KOPT-K1 (cell line): ENCODE measurements at regions not wholly inside any gene's neighbourhood (a gene's known extent, or its start where the extent isn't known, plus 50 kb on each side); places are given as distances from the start of the nearest gene placed in this dataset.
"Not testable (repeated sequence)": the region's sequence is repeated elsewhere in the genome, so short reads cannot be mapped to it uniquely, and the experiment has no call there.

ENCODE experiments used
- H3K27ac ChIP-seq: fragments of 200-600 bp; sonication (generic); 2 replicates; pipeline ENCODE4 v1.5.1; 2016; ENCODE audit warnings: antibody characterized with exemption, mild to moderate bottlenecking, low read depth, low read length; ENCODE audit not compliant: poor library complexity, severe bottlenecking
- H3K36me3 ChIP-seq: fragments of 200-600 bp; sonication (generic); 2 replicates; pipeline ENCODE4 v1.5.1; 2017; ENCODE audit warnings: antibody characterized with exemption, mild to moderate bottlenecking, low read length, moderate library complexity; ENCODE audit not compliant: insufficient read depth
- H3K9me3 ChIP-seq: fragments of 200-600 bp; sonication (generic); 2 replicates; pipeline ENCODE4 v1.5.1; 2017; ENCODE audit warnings: antibody characterized with exemption, low read length, mild to moderate bottlenecking; ENCODE audit not compliant: insufficient read depth, poor library complexity, severe bottlenecking

DNA sequence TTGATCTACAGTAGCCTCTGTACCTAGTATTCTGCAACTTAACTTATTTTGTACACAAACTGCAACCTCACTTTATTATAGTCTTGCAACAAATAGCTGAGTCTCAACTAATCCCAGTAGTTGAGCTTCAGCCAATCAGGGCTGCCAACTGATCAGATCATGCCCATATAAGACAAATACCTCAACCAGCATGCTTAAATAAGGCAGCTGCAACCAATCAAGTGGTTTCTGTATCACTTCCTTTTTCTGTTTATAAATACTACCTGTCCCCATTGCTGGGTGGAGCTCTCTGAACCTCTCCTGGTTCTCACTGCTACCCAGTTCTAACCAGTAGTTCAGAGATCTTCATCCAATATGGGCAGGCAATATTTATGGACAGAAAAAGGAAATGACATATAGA lies 248.5 kb upstream of the FBXO33 start:
- H3K27ac ChIP-seq = no peak overlapping the region
- no peaks in the 10 kb centered on the region for H3K36me3 ChIP-seq
- H3K9me3 ChIP-seq = no peaks in the 10 kb centered on the region

DNA sequence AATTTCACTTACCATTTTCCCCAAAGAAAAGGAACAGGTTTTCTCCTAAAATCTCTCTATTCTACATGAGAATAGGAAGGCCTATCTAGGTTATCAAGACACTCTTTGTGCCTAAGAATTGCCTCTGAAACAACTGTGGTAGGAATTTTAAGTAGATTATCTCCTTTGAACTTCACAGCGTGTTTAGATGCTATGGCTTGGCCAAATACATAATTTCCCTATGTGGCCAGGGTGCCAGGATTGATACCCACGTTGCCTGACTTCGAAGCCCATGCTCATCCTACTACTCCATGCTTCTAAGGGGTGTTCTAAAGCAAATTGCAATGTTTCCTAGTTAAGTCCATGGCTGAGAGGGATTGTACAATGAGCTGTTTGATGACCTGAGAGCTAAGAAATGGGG lies 241.5 kb upstream of the FBXO33 start:
- no peaks in the 10 kb centered on the region for H3K9me3 ChIP-seq
- no peaks in the 10 kb centered on the region for H3K36me3 ChIP-seq
- H3K27ac ChIP-seq = no peak overlapping the region

DNA sequence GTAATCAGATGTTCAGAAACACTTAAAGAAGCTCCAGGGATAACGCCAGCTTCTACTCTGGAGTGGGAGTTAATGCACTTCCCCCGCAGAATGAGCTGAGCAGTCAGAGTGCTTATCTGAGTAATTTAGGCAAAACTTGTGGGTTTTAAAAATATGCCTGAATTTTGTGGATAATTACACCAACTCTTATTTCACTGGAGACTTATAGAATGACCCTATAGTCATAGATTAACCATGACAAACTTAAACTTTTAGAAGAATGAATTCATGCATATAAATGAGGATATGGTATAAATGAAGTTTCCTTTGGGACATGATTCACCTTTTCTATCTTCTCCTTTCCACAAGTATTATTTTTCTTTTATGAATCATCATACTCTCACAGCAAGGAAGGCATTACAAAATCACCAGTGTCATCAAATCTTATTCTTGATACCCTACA lies 241.1 kb upstream of the FBXO33 start:
- H3K27ac ChIP-seq = no peak overlapping the region
- H3K36me3 ChIP-seq = no peaks in the 10 kb centered on the region

DNA sequence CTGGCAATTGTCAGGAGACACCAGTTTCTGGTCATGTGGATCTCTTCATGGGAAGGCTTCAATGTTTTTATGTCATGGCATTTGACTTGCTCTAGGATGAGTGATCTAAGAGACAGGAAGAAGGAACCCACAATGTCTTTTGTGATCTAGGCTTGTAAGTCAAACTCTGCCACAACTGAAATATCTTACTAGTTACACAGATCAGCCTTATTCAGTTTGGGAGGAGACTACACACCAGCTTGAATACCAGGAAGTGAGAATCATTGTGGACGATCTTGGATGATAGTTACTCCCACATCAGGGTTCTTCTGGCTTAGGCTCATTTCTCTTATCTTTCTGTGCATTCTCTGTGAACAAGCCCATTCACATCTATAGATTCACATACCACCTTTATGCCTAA lies 236.2 kb upstream of the FBXO33 start:
- H3K27ac ChIP-seq = no peak overlapping the region
- no peaks in the 10 kb centered on the region for H3K9me3 ChIP-seq
- no peaks in the 10 kb centered on the region for H3K36me3 ChIP-seq

More for the DNA sequence above, 241.1 kb upstream of the FBXO33 start:
- H3K9me3 ChIP-seq = no peaks in the 10 kb centered on the region

DNA sequence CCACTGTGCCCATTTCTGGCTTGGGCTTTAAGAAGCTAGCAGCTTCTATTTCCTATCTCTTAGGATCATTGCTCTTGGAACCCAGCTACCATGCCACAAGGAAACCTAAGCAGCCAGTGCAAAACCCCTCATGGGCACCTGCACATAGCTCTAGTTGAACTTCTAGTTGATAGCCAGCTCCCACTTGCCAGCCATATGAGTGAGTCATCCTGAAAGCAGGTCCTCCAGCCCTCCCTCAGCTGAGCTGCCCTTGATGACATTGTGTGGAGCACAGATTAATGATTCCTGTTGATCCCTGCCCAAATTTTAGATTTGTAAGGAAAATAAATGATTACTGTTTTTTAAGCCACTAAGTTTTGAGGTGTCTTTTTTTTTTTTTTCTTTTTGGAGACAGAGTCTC lies 234.2 kb upstream of the FBXO33 start:
- Histone ChIP-seq H3K27ac (no peak overlapping the region), H3K9me3 (no peaks in the 10 kb centered on the region), H3K36me3 (no peaks in the 10 kb centered on the region)

DNA sequence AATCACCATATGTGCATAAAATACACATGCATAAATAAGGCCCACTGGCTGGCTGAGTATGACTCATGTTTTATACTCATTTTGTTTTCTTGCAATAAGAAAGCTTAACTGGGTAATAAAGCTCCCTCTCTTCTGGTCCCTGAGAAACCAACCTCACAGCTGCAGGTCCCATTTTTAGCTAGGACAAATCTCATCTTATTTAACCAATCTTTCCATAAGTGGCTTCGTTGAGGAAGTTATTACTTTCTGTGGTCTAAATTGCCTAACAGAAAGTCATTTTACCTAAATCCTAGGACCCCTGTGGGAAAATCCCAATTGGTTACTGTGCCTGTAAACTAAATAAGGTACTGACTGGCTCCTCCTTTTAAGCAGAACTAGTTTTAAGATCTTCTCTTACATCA lies 232.8 kb upstream of the FBXO33 start:
- Histone ChIP-seq H3K9me3 (no peaks in the 10 kb centered on the region), H3K27ac (no peak overlapping the region), H3K36me3 (no peaks in the 10 kb centered on the region)

DNA sequence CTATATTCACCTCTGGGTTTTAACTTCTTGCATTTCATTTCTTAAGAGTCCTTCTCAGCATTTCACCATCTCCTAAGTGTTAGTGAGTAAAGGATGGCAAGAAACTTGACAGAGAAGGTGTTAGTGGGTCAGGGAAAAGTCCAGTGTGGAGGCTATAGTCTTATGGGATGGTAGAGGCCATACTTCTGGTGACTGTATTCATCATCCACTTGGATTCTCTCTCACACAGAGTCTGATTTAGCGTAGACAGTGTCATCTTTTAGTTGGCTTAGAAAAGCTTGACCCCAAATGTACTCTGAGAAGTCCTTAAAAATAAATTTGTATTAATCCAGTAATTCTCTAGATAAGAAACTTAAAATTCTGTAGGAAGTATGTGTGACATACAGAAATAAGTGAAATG lies 232.4 kb upstream of the FBXO33 start:
- Histone ChIP-seq H3K36me3 (no peaks in the 10 kb centered on the region), H3K27ac (no peak overlapping the region), H3K9me3 (no peaks in the 10 kb centered on the region)

DNA sequence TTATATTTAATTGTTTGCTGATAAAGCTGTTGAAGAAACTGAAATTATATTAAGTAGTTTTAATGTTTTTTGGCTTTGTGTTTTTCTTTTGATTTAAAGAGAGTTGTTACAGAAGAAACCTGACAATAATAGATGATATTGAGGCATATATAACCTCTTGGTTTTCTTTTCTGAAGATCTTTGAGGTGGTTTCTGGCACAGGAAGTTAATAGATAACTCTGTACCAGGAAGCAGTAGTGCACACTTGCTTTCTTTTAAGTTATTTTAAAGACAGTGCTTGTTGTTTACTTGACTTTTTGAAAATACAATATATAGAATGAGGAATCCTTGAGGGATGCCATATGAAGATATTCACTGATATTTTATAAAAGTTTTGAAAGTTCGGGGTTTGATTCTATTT lies 209.0 kb upstream of the FBXO33 start:
- no peaks in the 10 kb centered on the region for H3K9me3 ChIP-seq
- H3K27ac ChIP-seq = peak overlapping the region; percentile 43
- no peaks in the 10 kb centered on the region for H3K36me3 ChIP-seq

DNA sequence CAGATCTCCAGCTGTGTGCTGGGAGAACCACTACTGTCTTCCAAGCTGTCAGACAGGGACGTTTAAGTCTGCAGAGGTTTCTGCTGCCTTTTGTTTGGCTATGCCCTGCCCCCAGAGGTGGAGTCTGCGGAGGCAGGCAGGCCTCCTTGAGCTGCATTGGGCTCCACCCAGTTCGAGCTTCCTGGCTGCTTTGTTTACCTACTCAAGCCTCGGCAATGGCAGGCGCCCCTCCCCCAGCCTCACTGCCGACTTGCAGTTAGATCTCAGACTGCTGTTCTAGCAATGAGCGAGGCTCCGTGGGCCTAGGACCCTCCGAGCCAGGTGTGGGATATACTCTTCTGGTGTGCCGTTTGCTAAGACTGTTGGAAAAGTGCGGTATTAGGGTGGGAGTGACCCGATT lies 206.8 kb upstream of the FBXO33 start:
- H3K9me3 ChIP-seq, H3K36me3 ChIP-seq, H3K27ac ChIP-seq: not testable (repeated sequence)

DNA sequence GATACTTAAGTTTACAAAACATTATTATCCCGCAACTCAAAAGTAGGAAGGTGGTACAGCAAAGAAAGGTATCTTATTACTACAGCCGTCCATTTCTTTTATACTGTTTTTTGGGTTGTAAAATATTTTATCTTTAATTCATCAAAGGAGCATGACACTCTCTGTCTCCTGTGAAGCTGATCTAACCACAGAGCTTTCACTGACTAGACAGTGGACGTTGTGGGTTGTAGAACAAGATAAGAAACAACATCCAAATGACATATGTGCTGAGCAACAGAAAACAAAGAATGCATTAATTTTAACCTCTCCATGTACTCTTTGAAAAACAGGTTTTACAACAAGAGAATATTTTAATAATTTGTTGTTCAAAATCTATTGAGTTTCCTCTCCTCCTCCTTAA lies 195.9 kb upstream of the FBXO33 start:
- H3K27ac ChIP-seq = no peak overlapping the region
- H3K9me3 ChIP-seq = no peaks in the 10 kb centered on the region
- H3K36me3 ChIP-seq = no peaks in the 10 kb centered on the region

DNA sequence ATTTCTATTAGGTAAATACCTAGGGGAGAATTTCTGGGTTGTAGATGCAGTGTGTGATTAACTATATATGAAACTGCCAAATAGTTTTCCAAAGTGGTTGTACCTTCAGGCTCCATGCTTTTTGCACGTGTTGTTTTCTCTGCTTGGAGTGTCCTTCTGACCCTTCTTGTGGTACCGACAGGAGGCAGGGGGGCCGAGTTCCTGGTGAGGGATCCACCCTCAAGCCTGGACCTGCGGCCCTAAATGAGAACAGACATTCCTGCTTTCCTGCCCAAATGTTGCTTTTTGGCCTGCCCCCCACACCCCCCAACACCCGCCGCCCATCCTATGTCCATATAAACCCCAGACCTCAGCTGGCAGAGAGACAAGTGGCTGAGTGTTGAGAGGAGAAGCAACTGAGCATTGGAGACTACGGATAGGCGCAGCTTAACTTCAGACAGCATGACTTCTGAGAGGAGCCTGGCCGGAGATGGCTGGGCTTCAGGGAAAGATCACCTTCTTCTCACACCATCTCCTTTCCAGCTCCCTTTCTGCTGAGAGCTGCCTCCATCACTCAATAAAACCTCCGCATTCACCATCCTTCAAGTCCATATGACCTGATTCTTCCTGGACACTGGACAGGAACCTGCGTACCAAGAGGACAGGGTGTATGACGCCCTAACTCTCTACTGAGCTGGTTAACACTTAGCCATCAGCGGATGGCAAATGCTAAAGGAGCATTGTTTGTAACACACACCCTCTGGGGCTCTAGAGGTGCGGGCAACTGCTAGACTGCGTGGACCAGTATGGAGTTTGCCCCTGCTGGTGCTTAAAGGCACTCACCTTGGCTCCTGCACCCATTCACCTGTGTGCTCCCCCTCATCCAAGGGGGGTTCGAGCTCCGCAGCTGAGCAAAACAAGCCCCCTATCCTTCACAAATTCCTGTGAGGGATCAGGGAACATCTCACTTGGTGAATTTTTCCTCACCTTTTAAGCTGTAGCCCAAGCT lies 194.7 kb upstream of the FBXO33 start:
- H3K9me3 ChIP-seq = no peaks in the 10 kb centered on the region
- no peak overlapping the region for H3K27ac ChIP-seq
- no peaks in the 10 kb centered on the region for H3K36me3 ChIP-seq

DNA sequence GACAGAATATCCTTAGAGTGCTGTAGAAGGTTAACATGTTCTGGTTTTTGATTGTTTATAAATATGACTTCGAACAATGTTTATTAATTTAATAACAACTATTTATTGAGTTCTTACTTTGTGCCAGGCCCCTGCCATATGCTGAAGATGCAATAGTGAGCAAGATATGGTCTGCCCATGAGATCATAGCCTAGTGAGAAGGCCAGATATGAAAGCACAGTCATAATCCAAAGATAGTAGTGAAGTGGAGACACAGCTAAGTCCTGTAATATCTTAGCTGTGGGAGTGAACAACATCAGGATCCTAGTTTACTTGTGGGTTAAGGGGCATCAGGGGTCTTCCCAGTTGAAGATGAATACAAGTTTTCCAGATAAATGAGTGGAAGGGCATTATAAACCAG lies 189.4 kb upstream of the FBXO33 start:
- H3K27ac ChIP-seq = no peak overlapping the region
- H3K9me3 ChIP-seq = no peaks in the 10 kb centered on the region
- H3K36me3 ChIP-seq = no peaks in the 10 kb centered on the region

DNA sequence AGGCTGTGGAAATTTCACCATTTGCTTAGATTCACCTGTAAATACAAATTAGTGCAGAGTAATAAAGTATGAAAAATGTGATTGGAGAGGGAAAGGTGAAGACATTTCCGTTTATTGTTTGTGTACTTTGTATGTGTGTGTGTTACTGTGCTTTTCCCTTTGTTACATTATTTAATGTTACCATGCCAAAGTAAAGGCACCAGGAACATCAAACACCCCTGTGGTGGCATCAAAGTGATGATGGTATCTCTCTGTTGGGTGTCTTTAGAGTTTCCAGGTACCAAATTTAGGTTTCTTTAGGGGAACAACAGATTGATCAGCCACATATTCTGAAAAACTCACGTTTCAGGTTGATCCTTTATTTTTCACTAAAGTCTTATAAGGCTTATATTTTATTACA lies 189.0 kb upstream of the FBXO33 start:
- Histone ChIP-seq H3K9me3 (no peaks in the 10 kb centered on the region), H3K36me3 (no peaks in the 10 kb centered on the region), H3K27ac (no peak overlapping the region)

DNA sequence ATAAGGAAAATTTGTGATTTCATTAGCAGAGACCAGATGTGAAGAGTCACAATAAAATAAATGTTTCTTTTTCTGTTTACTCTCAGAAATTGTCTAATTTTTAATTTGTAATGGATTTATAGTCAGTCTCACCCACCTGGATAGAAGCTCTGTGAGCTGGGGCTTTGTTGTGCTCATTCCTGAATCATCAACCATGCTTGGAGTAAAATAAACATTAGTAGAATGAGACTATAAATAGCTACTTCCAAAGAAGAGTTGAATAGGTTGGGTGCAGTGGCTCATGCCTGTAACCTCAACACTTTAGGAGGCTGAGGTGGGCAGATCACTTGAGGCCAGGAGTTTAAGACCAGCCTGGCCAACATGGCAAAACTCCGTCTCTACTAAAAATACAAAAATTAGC lies 185.3 kb upstream of the FBXO33 start:
- Histone ChIP-seq H3K9me3 (no peaks in the 10 kb centered on the region), H3K27ac (no peak overlapping the region), H3K36me3 (no peaks in the 10 kb centered on the region)

DNA sequence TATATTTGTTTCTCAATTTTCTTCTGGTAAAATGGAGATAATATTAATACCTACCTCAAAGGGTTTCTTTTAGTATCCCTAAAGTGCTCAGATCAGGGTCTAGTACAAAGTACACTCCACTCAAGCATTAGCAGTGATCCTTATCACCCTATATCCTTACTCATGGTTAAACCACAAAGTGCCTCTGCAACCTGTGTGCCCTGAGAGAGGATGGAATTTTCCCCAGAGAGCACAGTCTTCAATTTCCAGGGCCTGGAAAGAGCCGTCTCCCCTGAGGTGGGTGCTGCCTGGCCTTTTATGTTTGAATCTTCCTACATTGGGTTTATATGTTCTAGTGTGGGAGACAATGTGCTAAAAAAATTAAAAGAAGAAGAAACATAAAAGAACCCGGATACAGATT lies 183.1 kb upstream of the FBXO33 start:
- Histone ChIP-seq H3K27ac (no peak overlapping the region), H3K36me3 (no peaks in the 10 kb centered on the region), H3K9me3 (no peaks in the 10 kb centered on the region)

DNA sequence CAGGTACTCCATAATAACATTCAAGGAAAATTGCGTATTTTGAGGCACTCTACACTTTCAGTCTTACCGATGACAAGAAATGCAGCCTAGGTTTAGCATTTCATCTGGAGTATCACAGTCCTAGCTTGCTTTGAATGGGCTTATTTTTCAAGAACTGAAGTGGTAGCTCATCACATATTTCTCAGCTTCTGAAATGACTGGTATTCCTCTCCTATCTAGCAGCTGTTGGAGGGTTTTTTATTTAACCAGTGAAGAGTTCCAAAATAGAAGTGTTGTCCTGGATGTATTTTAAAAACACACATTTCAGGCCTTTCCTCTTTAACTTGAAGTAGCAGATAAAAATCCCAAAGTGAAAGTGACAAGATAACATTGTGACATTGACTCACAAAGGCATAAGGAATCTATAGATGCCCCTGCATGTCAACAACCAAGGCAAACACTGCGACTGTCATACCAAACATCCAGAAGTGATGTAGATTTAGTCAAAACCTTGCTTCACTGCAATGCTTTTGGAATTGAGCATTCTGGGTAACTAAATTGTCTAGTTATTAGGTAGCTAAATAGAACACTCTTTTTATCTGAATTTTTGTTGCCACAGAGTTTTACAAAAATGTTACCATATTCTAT lies 182.2 kb upstream of the FBXO33 start:
- H3K36me3 ChIP-seq = no peaks in the 10 kb centered on the region

More for the DNA sequence above, 182.2 kb upstream of the FBXO33 start:
- Histone ChIP-seq H3K9me3 (no peaks in the 10 kb centered on the region), H3K27ac (no peak overlapping the region)
